ENCODE measurements at regions not wholly inside any gene's neighbourhood (a gene's known extent, or its start where the extent isn't known, plus 50 kb on each side); places are given as distances from the start of the nearest gene placed in this dataset.

DNA sequence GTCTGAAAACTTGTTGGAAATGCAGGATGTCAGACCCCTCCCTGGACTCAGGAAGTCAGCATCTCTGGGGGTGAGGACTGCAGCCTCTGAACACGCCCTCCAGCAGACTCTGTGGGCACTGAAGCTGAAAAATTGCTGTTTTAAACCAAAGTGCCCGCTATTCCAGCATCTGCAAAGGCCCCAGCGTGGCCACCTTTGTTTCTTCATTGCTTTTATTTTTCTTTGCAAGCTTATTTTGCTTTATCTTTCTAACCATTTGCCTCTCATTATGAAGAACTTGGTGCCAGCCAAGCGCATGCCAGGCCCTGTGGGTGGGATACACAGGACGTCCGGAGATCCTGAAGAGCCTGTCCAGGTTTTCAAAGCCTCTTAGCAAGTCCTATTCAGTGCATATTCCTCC, 203.9 kb upstream of the CST7 start:
- no peak overlapping the region for H3K27ac ChIP-seq
- no peaks in the 10 kb centered on the region for H3K36me3 ChIP-seq
- no peak overlapping the region for H3K4me3 ChIP-seq
- no peaks in the 10 kb centered on the region for H3K27me3 ChIP-seq
- no peaks in the 10 kb centered on the region for H3K4me1 ChIP-seq
- no peak for TF ChIP-seq POLR2AphosphoS5 (IDR thresholded peaks at IDR 0.05)
- TF ChIP-seq, protein P1, sequence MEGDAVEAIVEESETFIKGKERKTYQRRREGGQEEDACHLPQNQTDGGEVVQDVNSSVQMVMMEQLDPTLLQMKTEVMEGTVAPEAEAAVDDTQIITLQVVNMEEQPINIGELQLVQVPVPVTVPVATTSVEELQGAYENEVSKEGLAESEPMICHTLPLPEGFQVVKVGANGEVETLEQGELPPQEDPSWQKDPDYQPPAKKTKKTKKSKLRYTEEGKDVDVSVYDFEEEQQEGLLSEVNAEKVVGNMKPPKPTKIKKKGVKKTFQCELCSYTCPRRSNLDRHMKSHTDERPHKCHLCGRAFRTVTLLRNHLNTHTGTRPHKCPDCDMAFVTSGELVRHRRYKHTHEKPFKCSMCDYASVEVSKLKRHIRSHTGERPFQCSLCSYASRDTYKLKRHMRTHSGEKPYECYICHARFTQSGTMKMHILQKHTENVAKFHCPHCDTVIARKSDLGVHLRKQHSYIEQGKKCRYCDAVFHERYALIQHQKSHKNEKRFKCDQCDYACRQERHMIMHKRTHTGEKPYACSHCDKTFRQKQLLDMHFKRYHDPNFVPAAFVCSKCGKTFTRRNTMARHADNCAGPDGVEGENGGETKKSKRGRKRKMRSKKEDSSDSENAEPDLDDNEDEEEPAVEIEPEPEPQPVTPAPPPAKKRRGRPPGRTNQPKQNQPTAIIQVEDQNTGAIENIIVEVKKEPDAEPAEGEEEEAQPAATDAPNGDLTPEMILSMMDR (IDR thresholded peaks at IDR 0.05), result no peak
- TF ChIP-seq EP300 (IDR thresholded peaks at IDR 0.05), result no peak
- TF ChIP-seq POLR2A (IDR thresholded peaks at IDR 0.05), result no peak
- ATAC-seq, result no peak
- WGBS, 2 donors (ENCODE audit: low coverage in 1 of 2), result 100% methylated on average over 4 of the region's 6 CpGs; no CpG with 5 or more reads in 1 of the 2 donors
- H3K9me3 ChIP-seq, result no peaks in the 10 kb centered on the region

- H3K4me1 ChIP-seq, result no peaks in the 10 kb centered on the region
- no peaks in the 10 kb centered on the region for H3K36me3 ChIP-seq
- no peak overlapping the region for H3K4me3 ChIP-seq
- H3K27me3 ChIP-seq, result no peaks in the 10 kb centered on the region
- H3K9me3 ChIP-seq, result no peaks in the 10 kb centered on the region
- H3K27ac ChIP-seq, result no peak overlapping the region
- no peak for ATAC-seq
- WGBS, 2 donors (ENCODE audit: low coverage in 1 of 2), result 86 to 93% methylated on average over 5 to 6 of the region's 14 CpGs
- TF ChIP-seq EP300 (IDR thresholded peaks at IDR 0.05), result no peak
- no peak for TF ChIP-seq POLR2A (IDR thresholded peaks at IDR 0.05)
- no peak for TF ChIP-seq POLR2AphosphoS5 (IDR thresholded peaks at IDR 0.05)
- TF ChIP-seq, protein P1 (IDR thresholded peaks at IDR 0.05), result no peak
Measured at GRCh38 chr20:24745617-24746350, 203.3 kb upstream of the CST7 start.

GRCh38 chr20:24746351-24746685, 202.8 kb upstream of the CST7 start:
- Histone ChIP-seq H3K27ac (no peak overlapping the region), H3K36me3 (no peaks in the 10 kb centered on the region), H3K27me3 (no peaks in the 10 kb centered on the region), H3K4me1 (no peaks in the 10 kb centered on the region), H3K4me3 (no peak overlapping the region), H3K9me3 (no peaks in the 10 kb centered on the region)
- 100% methylated on average over 3 of the region's 12 CpGs; no CpG with 5 or more reads in 1 of the 2 donors for WGBS, 2 donors (ENCODE audit: low coverage in 1 of 2)
- no peak for TF ChIP-seq POLR2AphosphoS5 (IDR thresholded peaks at IDR 0.05)
- TF ChIP-seq POLR2A (IDR thresholded peaks at IDR 0.05), result no peak
- TF ChIP-seq EP300 (IDR thresholded peaks at IDR 0.05), result no peak
- TF ChIP-seq, protein P1 (IDR thresholded peaks at IDR 0.05), result no peak
- ATAC-seq, result no peak

DNA sequence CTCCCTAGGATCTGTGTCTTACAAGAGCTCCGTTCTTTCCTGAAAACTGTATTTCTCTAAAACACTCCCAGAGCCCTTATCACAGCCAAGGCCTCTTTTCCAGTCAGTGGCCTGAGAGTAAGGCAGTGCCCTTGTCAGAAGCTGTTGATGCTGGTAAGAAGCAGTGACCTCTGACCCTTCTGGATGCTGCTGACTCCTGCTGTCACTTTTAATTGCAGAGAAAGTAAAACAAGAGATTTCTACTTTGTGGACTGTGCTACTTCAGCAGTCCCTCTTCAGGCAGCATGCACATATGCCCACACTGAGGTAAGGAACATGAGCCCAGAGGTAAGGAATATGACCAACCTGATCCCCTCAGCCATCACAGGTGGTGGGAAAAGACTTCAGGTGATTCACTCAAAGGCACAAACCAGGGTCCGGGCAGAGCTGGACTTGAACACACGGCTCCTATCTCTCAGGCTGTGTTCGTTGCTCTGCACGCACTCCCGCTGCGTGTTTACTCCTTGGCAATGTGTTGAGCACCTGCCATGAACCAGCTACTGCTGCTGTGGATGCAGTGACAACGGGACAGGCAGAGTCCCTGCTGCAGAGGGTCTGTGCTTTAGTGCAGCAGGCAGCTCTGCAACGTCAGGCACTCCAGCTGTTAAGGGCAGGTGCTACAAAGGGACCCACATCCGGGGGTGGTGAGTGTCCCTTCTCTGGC, 201.9 kb upstream of the CST7 start:
- no peak overlapping the region for H3K4me3 ChIP-seq
- 70 to 80% methylated on average over 2 to 7 of the region's 10 CpGs for WGBS, 2 donors (ENCODE audit: low coverage in 1 of 2)

More for the DNA sequence above, 201.9 kb upstream of the CST7 start:
- H3K27ac ChIP-seq, result no peak overlapping the region
- no peaks in the 10 kb centered on the region for H3K4me1 ChIP-seq
- no peaks in the 10 kb centered on the region for H3K9me3 ChIP-seq
- H3K27me3 ChIP-seq, result no peaks in the 10 kb centered on the region
- no peak for TF ChIP-seq POLR2AphosphoS5 (IDR thresholded peaks at IDR 0.05)
- no peak for TF ChIP-seq POLR2A (IDR thresholded peaks at IDR 0.05)
- TF ChIP-seq EP300 (IDR thresholded peaks at IDR 0.05), result no peak
- TF ChIP-seq, protein P1 (IDR thresholded peaks at IDR 0.05), result no peak
- no peaks in the 10 kb centered on the region for H3K36me3 ChIP-seq
- ATAC-seq, result no peak

All from gastroesophageal sphincter (tissue), 4 donors.